GM21576 (cell line): ENCODE measurements at regions not wholly inside any gene's neighbourhood (a gene's known extent, or its start where the extent isn't known, plus 50 kb on each side); places are given as distances from the start of the nearest gene placed in this dataset.

Experiments used
- ATAC-seq: cut with Tn5 transposase; IDR thresholded peaks from one replicate; pipeline ENCODE4 v1.9.1; 2021; ENCODE audit warnings: mild to moderate bottlenecking, moderate library complexity; ENCODE audit not compliant: unreplicated experiment

- ATAC-seq = no peak
These were observed 372.0 kb downstream of the ARAP2 start for GRCh38 chr4:35872273-35872672.

- no peak for ATAC-seq
These were observed 364.8 kb downstream of the ARAP2 start for GRCh38 chr4:35879479-35879878.

GRCh38 chr4:35883108-35883507 is 361.2 kb downstream of the ARAP2 start:
- no peak for ATAC-seq

DNA sequence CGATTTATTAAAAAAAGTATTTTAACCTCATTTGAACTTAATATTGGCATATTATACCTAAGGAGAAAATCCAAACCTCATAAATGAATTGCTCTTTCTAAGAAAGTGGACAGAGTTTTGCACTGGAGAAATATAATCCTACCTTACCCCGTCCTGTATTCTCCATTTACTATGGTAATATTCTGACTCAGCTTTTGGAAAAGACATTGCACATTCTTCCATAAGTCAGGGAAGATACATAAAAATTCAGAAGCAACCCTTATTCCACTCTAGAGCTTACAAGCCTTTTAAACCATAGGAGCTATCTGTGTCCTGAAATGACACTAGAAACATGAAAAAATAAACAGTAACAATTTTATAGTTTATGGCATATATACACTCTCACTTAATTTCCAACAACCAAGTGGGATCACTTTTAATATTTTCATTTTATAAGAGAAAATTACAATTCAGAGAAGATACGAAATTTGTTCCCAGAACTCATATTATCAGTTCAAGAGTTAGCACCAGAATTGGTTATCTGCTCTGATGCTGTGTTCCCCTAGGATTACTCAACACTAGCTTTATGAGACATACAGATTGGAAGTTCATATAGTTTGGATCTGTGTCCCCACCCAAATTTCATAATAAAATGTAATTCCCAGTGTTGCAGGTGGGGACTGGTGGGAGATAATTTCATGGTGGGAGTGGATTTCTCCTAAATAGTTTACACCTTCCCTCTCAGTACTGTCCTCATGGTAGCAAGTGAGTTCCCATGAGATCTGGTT is 359.4 kb downstream of the ARAP2 start:
- no peak for ATAC-seq

DNA sequence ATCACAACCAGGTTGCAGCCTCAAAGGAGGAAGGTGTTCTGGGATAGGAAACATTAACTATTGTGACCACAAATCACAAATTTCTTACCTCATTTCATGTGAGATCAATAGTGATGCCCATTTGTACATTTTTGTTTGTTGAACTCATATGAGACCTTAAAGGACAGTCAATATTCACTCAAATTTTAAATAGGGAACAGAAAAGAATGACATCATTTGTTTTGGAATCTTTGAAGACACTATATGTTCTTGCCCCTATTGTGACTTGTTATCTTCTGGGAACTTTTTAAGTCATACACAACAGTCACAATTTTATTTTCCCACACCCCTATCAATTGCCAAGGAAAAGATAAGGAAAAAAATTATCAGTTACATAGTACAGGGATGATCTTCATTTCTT is 346.5 kb downstream of the ARAP2 start:
- no peak for ATAC-seq

DNA sequence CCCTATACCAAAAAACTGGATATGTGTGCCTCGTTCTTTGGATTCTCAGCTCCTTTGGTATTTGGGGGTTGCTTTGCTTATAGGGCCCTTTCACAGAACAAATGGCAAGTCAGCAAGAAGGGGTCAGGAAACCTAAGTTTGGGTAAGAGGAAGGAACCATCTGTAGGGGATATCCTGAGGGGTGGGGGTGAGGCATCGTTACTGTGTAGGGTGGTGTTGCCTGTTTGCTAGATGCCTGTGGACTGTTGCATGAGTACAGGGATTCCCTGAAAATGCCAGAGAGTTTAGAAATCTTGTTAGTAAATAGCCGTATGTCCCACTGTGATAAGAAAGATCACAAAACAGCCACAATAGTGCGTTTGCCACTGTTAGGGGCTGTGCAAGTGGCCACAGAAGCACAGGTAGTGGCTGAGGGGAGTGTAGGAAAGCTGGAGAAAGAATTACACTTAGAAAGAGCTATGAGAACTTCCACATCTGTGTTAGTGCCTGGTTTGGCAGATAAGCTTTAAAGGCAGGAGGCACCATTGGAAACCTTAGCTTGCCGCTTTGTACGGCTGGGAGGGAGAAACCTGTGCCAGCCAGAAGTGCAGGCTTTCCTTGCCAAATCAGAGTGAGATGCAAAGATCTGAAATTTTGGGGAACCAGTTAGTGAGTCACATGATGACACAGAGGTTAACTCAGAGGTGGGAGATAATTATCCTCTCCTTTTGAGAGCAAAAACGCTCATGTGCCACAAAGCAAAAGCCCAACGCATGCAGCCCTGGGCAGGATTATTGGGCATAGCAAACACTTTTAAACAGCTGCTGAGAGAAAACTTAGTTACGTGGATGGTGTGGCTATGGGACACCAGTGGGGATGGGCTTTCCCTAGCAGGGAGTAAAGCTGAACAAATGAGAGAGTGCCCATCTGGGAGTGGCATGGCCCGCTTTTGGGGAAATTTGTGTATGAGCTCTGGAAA is 343.7 kb downstream of the ARAP2 start:
- no peak for ATAC-seq

GRCh38 chr4:35912174-35912573 is 332.1 kb downstream of the ARAP2 start:
- peak; percentile 76 for ATAC-seq

- ATAC-seq = no peak
These were observed 325.8 kb downstream of the ARAP2 start for GRCh38 chr4:35918491-35918977.

GRCh38 chr4:35925806-35926205 is 318.5 kb downstream of the ARAP2 start:
- ATAC-seq = no peak

DNA sequence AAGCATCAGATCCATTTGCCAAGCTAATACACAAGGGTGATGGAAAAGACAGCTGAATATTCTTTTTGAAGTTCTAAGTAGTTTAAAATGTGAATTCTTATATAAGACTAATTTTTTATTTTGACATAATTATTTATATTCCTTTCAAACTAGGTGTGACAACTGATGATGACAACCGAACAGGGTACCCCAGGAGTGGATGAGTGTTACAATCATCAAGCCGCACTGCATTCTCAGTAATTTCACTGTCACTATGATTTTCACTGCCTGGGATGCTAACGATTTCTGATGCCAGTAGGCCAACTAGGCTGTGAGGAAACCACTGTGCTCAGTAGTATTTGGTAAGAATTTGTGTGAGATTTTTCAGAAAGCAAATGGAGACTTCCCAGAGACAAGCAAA is 317.5 kb downstream of the ARAP2 start:
- no peak for ATAC-seq

GRCh38 chr4:35933901-35934300 is 310.4 kb downstream of the ARAP2 start:
- ATAC-seq = no peak

- ATAC-seq = no peak
These were observed 309.9 kb downstream of the ARAP2 start for GRCh38 chr4:35934320-35934981.

DNA sequence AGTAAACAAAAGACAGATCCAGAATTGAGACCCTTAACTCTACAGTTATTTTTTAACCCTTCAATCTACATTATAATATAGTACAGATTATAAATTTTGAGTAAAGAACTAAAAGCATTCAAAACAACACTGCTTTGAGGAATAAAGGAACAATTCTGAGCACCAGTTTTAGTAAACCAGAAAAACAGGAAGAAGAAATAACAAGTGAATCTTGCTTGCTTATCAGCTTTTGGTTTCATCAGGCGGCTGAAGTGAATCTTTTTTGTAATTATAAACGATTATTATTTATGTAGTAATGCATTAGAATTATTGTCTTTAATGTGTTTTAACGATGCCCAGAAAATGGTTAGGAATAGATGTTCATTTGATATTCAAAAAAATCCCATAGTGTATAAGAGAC is 305.4 kb downstream of the ARAP2 start:
- ATAC-seq = no peak

DNA sequence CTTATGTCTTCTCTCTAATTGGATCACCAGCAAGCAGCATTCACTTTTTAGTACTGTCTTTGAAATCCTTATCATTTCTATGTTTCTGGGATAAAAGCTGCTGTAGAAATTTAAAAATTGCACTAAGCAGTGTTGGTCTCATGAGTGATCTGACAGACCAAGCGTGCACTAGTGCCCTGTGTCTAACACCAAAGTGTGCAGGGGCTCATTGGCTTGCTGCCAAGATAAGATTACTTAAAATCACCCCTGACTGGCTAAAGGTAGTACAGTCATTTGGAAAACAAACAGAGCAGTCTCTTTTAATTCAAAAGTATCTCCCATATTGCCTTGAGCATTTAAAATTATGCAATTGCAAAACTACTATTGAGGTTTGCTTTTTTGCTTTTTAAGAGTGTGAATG is 304.6 kb downstream of the ARAP2 start:
- ATAC-seq = no peak

DNA sequence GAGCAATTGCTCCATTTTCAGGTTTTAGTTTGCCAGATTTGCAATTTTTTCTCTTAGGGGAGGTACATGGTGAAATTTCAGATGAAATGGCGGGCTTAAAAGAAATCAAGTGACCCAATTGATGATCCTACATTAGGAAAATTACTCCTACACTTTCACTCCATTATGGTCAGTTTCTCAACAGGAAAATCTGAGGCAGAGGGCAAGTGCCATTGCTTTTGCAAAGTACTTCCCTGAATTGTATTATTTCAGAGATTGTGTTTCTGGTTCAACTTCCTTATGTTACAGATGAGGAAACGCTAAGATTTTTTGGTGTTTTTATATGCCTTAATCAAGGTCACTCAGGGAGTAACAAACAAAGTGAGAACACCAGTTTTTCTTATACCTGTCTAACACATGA is 302.2 kb downstream of the ARAP2 start:
- ATAC-seq = no peak

GRCh38 chr4:35943606-35944005 is 300.7 kb downstream of the ARAP2 start:
- no peak for ATAC-seq

- no peak for ATAC-seq
These were observed 296.1 kb downstream of the ARAP2 start for GRCh38 chr4:35948171-35948570.

DNA sequence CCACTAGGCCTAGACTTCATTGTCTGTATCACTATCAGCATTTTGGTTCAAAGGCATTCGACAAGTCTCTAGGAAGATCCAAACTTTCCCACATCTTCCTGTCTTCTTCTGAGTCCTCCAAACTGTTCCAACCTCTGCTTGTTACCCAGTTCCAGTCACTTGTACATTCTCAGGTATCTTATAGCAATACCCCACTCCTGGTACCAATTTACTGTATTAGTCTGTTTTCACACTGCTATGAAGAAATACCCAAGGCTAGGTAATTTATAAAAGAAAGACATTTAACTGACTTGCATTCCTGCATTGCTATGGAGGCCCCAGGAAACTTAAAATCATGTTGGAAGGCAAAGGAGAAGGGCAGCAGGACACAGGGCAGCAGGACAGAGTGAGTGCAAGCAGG is 293.9 kb downstream of the ARAP2 start:
- no peak for ATAC-seq

GRCh38 chr4:35952751-35953150 is 291.6 kb downstream of the ARAP2 start:
- ATAC-seq = no peak

DNA sequence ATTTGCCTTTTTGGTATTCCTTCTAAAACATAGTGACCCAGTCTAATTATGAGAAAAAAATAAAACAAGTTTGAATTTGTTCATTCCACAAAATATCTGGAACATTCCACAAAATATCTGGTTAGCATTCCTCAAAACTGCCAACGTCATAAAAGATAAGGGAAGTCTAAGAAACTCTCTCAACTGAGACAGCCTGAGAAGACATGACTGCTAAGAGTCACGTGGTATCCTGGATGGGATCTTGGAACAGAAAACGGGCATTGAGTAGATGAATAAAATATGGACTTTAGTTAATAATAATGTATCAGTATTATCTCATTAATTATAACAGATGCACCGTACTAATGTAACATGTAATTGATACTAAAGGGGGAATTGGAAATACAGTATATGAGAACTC is 280.9 kb downstream of the ARAP2 start:
- no peak for ATAC-seq

DNA sequence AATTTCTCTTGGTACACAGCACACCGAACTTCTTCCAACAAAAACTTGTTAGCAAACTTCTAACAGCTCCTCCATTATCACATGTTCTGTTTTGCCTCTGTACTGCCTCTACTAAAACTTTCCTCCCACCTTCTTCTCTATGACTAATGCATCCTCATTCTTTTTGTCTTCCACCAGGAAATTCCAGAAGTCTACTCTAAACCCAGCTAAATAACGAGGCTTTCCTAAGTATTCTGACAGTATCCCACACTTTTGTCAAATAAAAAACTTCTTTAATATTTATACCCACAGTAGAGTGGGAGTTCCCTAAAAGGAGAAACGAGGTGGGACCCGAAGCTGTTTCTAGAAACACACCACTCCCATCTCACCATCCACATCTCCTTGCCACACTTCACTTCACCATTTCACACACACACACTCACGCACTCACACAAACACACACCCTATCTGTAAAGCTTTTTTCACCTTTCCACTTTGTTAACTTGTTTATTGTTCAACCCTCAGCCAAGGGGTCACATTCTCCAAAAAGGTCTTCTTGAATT is 280.3 kb downstream of the ARAP2 start:
- ATAC-seq = no peak
